Stimulated activated naive CD8-positive, alpha-beta T cell treated with anti-CD3 and anti-CD28 coated beads, Interleukin-15, amount 100 ng/mL, for 72 hours (primary cell): ENCODE measurements at regions not wholly inside any gene's neighbourhood (a gene's known extent, or its start where the extent isn't known, plus 50 kb on each side); places are given as distances from the start of the nearest gene placed in this dataset.
"Not testable (repeated sequence)": the region's sequence is repeated elsewhere in the genome, so short reads cannot be mapped to it uniquely, and the experiment has no call there.

Experiments used
- ATAC-seq: fragments of 150-1000 bp; cut with Tn5 transposase; 2 replicates; pipeline ENCODE4 v1.10.0; 2021; ENCODE audit warnings: mild to moderate bottlenecking, moderate library complexity
- DNase-seq, 2 donors: peaks; one replicate each; pipeline ENCODE4 v3.0.0; 2021 to 2022
- H3K27ac Mint-ChIP-seq, 2 donors: one replicate each; pipeline ENCODE4 v1.8.0; 2022; ENCODE audit warnings: mild to moderate bottlenecking in 2 of 2, mixed read lengths in 2 of 2, moderate library complexity in 2 of 2
- H3K27me3 Mint-ChIP-seq: one replicate; pipeline ENCODE4 v1.8.0; 2022; ENCODE audit warnings: mixed read lengths
- H3K4me1 Mint-ChIP-seq: one replicate; pipeline ENCODE4 v1.8.0; 2022; ENCODE audit warnings: mild to moderate bottlenecking, mixed read lengths
- H3K4me3 Mint-ChIP-seq, 2 donors: one replicate each; pipeline ENCODE4 v1.8.0; 2022; ENCODE audit warnings: mild to moderate bottlenecking in 2 of 2, mixed read lengths in 2 of 2, moderate library complexity in 1 of 2
- H3K9me3 Mint-ChIP-seq, 2 donors: one replicate each; pipeline ENCODE4 v1.8.0; 2022; ENCODE audit warnings: mixed read lengths in 2 of 2

DNA sequence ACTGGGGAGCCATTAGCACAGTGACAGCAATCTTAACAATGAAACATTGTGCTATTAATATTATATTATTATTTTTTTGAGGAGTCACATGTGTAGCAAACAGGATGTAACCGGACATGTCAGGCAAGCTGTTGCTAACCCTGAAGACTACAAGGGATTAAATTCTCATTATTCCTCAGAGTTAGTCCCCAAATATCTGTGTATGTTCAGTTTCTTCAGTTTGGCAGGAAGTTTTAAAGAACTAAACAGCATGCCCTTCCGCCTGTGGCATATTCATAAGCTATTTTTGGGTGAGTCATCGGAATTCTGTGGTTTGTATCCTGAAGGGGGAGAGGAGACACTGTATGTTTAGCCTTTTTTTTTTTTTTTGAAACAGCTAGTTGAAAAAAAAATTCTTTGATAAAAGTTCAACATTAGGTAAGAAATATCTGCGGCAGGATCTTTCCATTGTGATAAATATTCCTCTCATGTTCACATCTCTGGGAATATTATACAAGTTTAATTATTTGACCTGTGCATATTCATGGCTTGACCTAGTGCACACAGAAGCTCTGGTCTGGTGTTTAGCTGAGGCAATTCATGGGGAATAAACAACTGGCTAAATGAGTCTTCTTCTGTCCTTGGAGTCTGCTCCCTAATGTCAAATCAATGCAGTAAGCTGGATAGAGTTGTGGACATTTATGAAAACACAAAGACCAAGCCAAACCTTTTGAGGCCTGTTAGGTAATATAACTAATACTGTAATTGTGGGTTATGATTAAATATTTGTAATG lies 202.7 kb upstream of the CDKN2B start:
- Mint-ChIP-seq H3K27me3 (peaks cover 23% of the 10 kb centered on the region), H3K27ac (no peak overlapping the region), H3K4me3 (no peak overlapping the region), H3K9me3 (no peaks in the 10 kb centered on the region), H3K4me1 (peaks cover 44% of the 10 kb centered on the region)
- DNase-seq (no peak), ATAC-seq (no peak)

GRCh38 chr9:22214021-22214420 lies 204.9 kb upstream of the CDKN2B start:
- H3K9me3 Mint-ChIP-seq: no peaks in the 10 kb centered on the region
- ATAC-seq: no peak
- H3K4me1 Mint-ChIP-seq: peaks cover 37% of the 10 kb centered on the region
- peaks cover 38% of the 10 kb centered on the region for H3K27me3 Mint-ChIP-seq
- no peak overlapping the region for H3K4me3 Mint-ChIP-seq
- H3K27ac Mint-ChIP-seq: no peak overlapping the region
- no peak for DNase-seq

DNA sequence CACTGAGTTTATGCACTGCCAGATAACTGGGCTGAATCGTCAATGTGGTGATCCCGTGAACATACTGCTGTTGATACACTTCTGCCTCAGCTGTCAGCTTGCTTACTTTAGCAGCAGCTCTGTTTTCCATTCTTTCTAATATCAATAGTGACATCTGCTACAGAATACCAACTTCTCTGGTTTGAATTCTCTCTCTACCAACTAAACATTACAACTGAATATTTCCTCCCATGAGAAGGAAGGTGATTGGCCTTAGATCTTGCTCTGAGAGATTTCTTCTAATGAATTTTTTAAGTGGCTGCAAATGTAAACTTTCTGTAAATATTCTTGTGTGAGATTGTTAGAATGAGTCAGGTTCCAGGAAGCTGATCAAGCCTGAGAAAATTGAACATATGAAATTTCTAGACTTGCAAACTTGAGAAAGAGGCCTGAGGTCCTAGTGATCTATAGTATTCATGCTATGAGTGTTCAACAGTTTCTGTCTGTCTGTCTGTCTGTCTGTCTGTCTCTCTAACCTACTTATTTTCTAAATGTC lies 205.5 kb upstream of the CDKN2B start:
- Mint-ChIP-seq H3K9me3 (no peaks in the 10 kb centered on the region), H3K4me3 (no peak overlapping the region), H3K27ac (no peak overlapping the region), H3K27me3 (peaks cover 38% of the 10 kb centered on the region), H3K4me1 (peaks cover 32% of the 10 kb centered on the region)
- no peak for DNase-seq
- peak; percentile 77 for ATAC-seq

- Mint-ChIP-seq H3K9me3 (no peaks in the 10 kb centered on the region), H3K27me3 (peaks cover 38% of the 10 kb centered on the region), H3K4me3 (no peak overlapping the region)
Measured at GRCh38 chr9:22215521-22215920, 206.4 kb upstream of the CDKN2B start.

DNA sequence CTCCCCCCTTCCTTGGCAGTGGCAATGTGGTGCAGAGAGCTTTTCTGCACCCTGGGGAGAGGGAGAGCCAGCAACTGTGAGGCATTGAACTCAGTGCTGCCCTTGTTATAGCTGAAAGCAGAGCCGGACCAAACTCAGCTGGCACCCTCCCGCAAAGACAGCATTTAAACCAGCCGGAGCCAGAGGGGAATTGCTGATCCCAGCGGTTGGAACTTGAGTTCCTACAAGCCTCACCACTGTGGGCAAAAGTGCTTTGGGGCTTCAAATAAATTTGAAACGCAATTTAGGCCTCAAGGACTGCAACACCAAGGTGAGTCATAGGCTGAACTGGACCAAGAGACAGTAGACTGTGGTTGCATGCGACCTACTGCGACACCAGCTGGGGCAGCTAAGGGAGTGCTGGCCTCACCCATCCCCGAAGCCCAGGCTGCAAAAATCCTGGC lies 207.6 kb upstream of the CDKN2B start:
- ATAC-seq: no peak
- H3K4me3 Mint-ChIP-seq: no peak overlapping the region
- H3K4me1 Mint-ChIP-seq: peaks cover 17% of the 10 kb centered on the region
- H3K27me3 Mint-ChIP-seq: peaks cover 33% of the 10 kb centered on the region
- no peaks in the 10 kb centered on the region for H3K9me3 Mint-ChIP-seq
- DNase-seq: no peak
- H3K27ac Mint-ChIP-seq: no peak overlapping the region

More at GRCh38 chr9:22215521-22215920, 206.4 kb upstream of the CDKN2B start:
- no peak overlapping the region for H3K27ac Mint-ChIP-seq
- DNase-seq: no peak
- H3K4me1 Mint-ChIP-seq: peaks cover 28% of the 10 kb centered on the region
- no peak for ATAC-seq

- peaks cover 12% of the 10 kb centered on the region for H3K4me1 Mint-ChIP-seq
- ATAC-seq (no peak), DNase-seq (no peak)
- peaks cover 28% of the 10 kb centered on the region for H3K27me3 Mint-ChIP-seq
- H3K27ac Mint-ChIP-seq: no peak overlapping the region
- no peak overlapping the region for H3K4me3 Mint-ChIP-seq
- H3K9me3 Mint-ChIP-seq: no peaks in the 10 kb centered on the region
Measured at GRCh38 chr9:22217254-22217653, 208.1 kb upstream of the CDKN2B start.

GRCh38 chr9:22225856-22226255 lies 216.8 kb upstream of the CDKN2B start:
- ATAC-seq, H3K27ac Mint-ChIP-seq, DNase-seq, H3K4me1 Mint-ChIP-seq, H3K4me3 Mint-ChIP-seq: not testable (repeated sequence)
- Mint-ChIP-seq H3K27me3 (peaks cover 38% of the 10 kb centered on the region), H3K9me3 (peaks cover 11 to 25% of the 10 kb centered on the region in 2 donors)

DNA sequence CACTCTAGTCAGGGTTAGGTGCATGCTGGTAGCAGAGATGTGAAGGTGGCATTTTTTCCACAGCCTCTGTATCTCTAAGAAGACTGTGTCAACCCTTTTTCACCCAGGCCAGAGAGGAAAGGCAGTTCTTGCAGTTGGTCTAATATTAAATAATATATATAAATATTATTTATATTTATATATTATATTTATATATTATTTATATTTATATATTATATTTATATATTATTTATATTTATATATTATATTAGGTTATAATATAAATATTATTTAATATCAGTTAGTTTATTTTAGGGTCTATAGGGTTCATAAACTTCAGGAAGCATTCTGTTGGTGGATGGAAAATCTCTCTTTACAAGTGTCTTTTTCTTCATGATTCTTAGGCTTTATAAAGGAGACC lies 218.6 kb upstream of the DMRTA1 start:
- ATAC-seq (no peak), DNase-seq (no peak)
- Mint-ChIP-seq H3K27me3 (peaks cover 56% of the 10 kb centered on the region), H3K4me3 (no peak overlapping the region), H3K9me3 (peaks cover 25 to 46% of the 10 kb centered on the region in 2 donors), H3K27ac (no peak overlapping the region), H3K4me1 (no peaks in the 10 kb centered on the region)

- ATAC-seq: no peak
- H3K9me3 Mint-ChIP-seq: peaks cover 25 to 43% of the 10 kb centered on the region in 2 donors
- no peak overlapping the region for H3K4me3 Mint-ChIP-seq
Measured at GRCh38 chr9:22228542-22228941, 218.1 kb upstream of the DMRTA1 start.

DNA sequence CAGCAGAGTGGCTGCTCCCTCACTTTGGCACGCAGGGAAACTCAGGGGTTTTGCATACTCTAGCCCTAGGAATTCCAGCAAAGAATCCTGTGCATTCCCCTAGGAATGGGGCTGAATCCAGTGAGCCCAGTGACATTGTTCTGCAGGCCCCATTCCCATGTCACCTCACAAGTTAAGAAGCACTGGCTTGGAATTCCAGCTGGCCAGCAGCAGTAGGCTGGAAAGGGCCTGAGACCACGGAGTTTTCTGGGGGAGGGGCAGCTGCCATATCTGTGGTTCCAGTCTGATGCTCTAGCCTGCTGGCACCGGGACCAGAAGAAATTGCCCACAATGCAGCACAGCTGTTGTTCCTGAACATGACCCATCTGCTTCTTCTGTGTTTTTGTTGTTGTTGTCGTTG lies 217.6 kb upstream of the DMRTA1 start:
- Mint-ChIP-seq H3K27me3 (peaks cover 56% of the 10 kb centered on the region), H3K9me3 (peaks cover 25 to 38% of the 10 kb centered on the region in 2 donors), H3K4me1 (no peaks in the 10 kb centered on the region), H3K27ac (no peak overlapping the region), H3K4me3 (no peak overlapping the region)
- DNase-seq (no peak), ATAC-seq (no peak)

More at GRCh38 chr9:22228542-22228941, 218.1 kb upstream of the DMRTA1 start:
- Mint-ChIP-seq H3K27me3 (peaks cover 56% of the 10 kb centered on the region), H3K4me1 (no peaks in the 10 kb centered on the region), H3K27ac (no peak overlapping the region)
- DNase-seq: no peak

- Mint-ChIP-seq H3K4me1 (peaks cover 10% of the 10 kb centered on the region), H3K27me3 (peaks cover 51% of the 10 kb centered on the region), H3K9me3 (peaks cover 26 to 31% of the 10 kb centered on the region in 2 donors)
- ATAC-seq, H3K27ac Mint-ChIP-seq, H3K4me3 Mint-ChIP-seq, DNase-seq: not testable (repeated sequence)
Measured at GRCh38 chr9:22231309-22231708, 215.3 kb upstream of the DMRTA1 start.

GRCh38 chr9:22232971-22233370 lies 213.7 kb upstream of the DMRTA1 start:
- Mint-ChIP-seq H3K4me1 (peaks cover 26% of the 10 kb centered on the region), H3K4me3 (no peak overlapping the region), H3K9me3 (peaks cover 26 to 31% of the 10 kb centered on the region in 2 donors), H3K27me3 (peaks cover 51% of the 10 kb centered on the region), H3K27ac (no peak overlapping the region)
- DNase-seq (no peak), ATAC-seq (no peak)

- Mint-ChIP-seq H3K4me1 (peaks cover 66% of the 10 kb centered on the region), H3K27ac (no peak overlapping the region)
- DNase-seq: no peak
Measured at GRCh38 chr9:22237497-22238363, 208.9 kb upstream of the DMRTA1 start.

DNA sequence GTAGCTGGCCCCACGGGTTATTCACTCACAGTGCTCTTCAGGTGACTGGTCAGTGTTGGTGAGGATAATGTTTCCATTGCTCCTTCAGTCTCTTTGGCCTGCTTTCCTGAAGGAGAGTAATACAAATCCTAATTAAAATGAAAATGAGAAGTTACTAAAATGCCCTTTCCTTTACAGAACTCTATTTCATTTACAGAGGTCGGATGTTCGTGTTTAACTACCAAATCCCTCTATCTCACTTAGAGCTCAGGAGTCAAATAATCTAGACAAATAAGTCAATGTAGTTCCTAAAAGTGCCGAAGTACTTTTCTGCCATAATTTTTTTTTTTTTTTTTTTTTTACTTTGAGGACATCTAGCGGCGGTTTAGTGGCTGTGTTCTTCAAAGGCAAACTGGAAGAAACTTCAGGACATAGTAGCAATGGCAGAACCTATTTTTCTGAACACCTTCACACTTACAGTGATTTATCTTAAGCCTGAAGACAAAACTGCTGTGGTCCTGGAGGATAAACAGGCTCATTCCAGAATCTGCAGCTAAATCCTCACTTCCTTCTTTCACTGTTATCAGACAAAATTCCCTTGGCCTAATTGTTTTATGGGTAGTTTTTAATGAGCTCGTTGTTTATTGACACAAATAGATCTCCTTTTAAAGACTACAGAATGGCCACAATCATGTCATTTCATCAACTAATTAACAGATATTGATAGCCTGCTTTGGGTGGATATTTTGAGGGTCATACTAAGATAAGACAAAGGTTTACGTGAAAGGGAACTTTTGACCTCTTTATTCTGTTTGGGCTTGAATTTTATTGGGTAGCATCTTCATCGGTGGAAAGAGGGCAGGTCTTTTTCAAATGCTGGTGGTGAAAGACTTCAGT lies 207.6 kb upstream of the DMRTA1 start:
- DNase-seq (no peak), ATAC-seq (no peak)
- peaks cover 4 to 6% of the 10 kb centered on the region in 2 donors for H3K9me3 Mint-ChIP-seq
- H3K27me3 Mint-ChIP-seq: peaks cover 32% of the 10 kb centered on the region
- H3K4me3 Mint-ChIP-seq: no peak overlapping the region
- no peak overlapping the region for H3K27ac Mint-ChIP-seq
- H3K4me1 Mint-ChIP-seq: peaks cover 66% of the 10 kb centered on the region

More at GRCh38 chr9:22237497-22238363, 208.9 kb upstream of the DMRTA1 start:
- ATAC-seq: peak; percentile 42
- H3K4me3 Mint-ChIP-seq: peak overlapping the region in 1 of 2 donors; percentile 17
- H3K27me3 Mint-ChIP-seq: peaks cover 34% of the 10 kb centered on the region
- peaks cover 6 to 7% of the 10 kb centered on the region in 2 donors for H3K9me3 Mint-ChIP-seq

GRCh38 chr9:22240619-22241018 lies 206.0 kb upstream of the DMRTA1 start:
- Mint-ChIP-seq H3K27me3 (peaks cover 18% of the 10 kb centered on the region), H3K4me3 (peak overlapping the region; percentile 57 to 65), H3K9me3 (no peaks in the 10 kb centered on the region), H3K4me1 (peaks cover 61% of the 10 kb centered on the region), H3K27ac (no peak overlapping the region)
- DNase-seq (peak; percentile 16 to 18), ATAC-seq (peak; percentile 80)
